ENCODE measurements at regions not wholly inside any gene's neighbourhood (a gene's known extent, or its start where the extent isn't known, plus 50 kb on each side); places are given as distances from the start of the nearest gene placed in this dataset.

- TF ChIP-seq POLR2AphosphoS5 (IDR thresholded peaks at IDR 0.05) (no peak), CTCF (IDR thresholded peaks at IDR 0.05) (no peak), POLR2A (IDR thresholded peaks at IDR 0.05) (no peak), EP300 (IDR thresholded peaks at IDR 0.05) (no peak)
Observed at GRCh38 chrX:22392133-22392948, 119.6 kb downstream of the CBLL2 start.
